Brain microvascular endothelial cell (primary cell): ENCODE measurements at regions not wholly inside any gene's neighbourhood (a gene's known extent, or its start where the extent isn't known, plus 50 kb on each side); places are given as distances from the start of the nearest gene placed in this dataset.
"Not testable (repeated sequence)": the region's sequence is repeated elsewhere in the genome, so short reads cannot be mapped to it uniquely, and the experiment has no call there.

Source experiments
- DNase-seq: peaks from one replicate; pipeline ENCODE4 v3.0.0-alpha.2; 2020
- H3K27ac ChIP-seq: fragments of 250-450 bp; sonication (Bioruptor Pico); 2 replicates; pipeline ENCODE4 v1.5.1; 2020; ENCODE audit warnings: mild to moderate bottlenecking, moderate library complexity
- H3K27me3 ChIP-seq: fragments of 250-450 bp; sonication (Bioruptor Pico); replicated peaks from 2 replicates; pipeline ENCODE4 v1.5.1; 2020; ENCODE audit warnings: mild to moderate bottlenecking
- H3K36me3 ChIP-seq: fragments of 250-450 bp; sonication (Bioruptor Pico); replicated peaks from 2 replicates; pipeline ENCODE4 v1.5.1; 2020; ENCODE audit warnings: mild to moderate bottlenecking
- H3K4me3 ChIP-seq: 2 replicates; pipeline ENCODE4 v1.5.1; 2011; ENCODE audit warnings: low read depth, mild to moderate bottlenecking, control low read depth, low read length, moderate library complexity
- CTCF ChIP-seq: IDR thresholded peaks from 2 replicates; pipeline ENCODE4 v1.5.1; 2011; ENCODE audit warnings: low read depth, mild to moderate bottlenecking, moderate library complexity, low read length, control low read depth, inconsistent platforms; ENCODE audit errors: missing control alignments
- in situ Hi-C: cut with HindIII; loops from 2 replicates; pipeline ENCODE4 v1.10.0; 2017; ENCODE audit warnings: low sequenced_read_pairs, low pct_ligation_motif_present

DNA sequence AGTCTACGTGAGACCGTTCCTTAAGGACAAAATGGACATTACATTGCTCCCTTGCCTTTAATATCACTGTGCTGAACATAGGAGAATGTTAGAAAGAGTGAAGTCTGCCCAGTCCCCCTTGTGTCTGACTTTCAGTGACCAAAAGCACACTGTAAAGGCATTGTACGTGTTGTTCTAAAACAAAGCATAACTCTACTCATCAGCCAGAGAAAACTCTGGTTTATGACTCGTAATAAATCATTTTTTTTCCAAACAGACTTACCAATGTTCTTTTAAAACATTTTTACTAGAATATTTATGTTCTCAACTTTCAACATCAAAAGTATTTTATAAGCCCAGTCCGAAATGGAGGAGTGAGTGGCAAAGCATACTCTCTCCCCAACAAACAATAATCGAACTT, 262.5 kb downstream of the GJA1 start:
- DNase-seq = no peak

GRCh38 chr6:121698617-121699016, 263.2 kb downstream of the GJA1 start:
- in situ Hi-C loops = no loop called here
- no peaks in the 10 kb centered on the region for H3K27me3 ChIP-seq
- TF ChIP-seq CTCF = no peak
- DNase-seq = no peak
- H3K4me3 ChIP-seq = no peak overlapping the region
- no peaks in the 10 kb centered on the region for H3K36me3 ChIP-seq
- no peak overlapping the region for H3K27ac ChIP-seq

More for the DNA sequence above, 262.5 kb downstream of the GJA1 start:
- Histone ChIP-seq H3K27ac (no peak overlapping the region), H3K27me3 (no peaks in the 10 kb centered on the region), H3K36me3 (no peaks in the 10 kb centered on the region), H3K4me3 (no peak overlapping the region)
- no peak for TF ChIP-seq CTCF
- in situ Hi-C loops = no loop called here

GRCh38 chr6:121703129-121703528, 267.7 kb downstream of the GJA1 start:
- H3K27ac ChIP-seq, H3K4me3 ChIP-seq, H3K36me3 ChIP-seq, DNase-seq, in situ Hi-C loops, H3K27me3 ChIP-seq: not testable (repeated sequence)

DNA sequence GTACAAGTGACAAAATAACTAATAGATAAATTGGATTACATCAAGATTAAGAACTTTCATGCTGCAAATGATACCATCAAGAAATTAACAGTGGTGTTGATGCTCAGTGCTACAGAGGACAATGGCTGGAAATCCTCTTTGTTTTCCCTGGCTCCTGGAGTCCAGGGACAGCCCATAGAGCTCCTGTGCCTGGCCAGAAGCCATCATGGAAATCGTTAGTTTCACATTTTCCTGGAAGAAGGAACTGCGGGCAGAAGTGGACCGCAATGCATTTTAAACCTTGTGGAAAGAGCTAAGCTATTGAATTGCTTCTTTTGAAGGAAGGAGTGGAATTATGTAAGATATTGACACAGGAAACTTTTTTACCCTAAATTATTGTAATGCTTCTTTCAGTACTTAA, 276.0 kb downstream of the GJA1 start:
- Histone ChIP-seq H3K27me3 (no peaks in the 10 kb centered on the region), H3K36me3 (no peaks in the 10 kb centered on the region), H3K4me3 (no peak overlapping the region), H3K27ac (no peak overlapping the region)
- TF ChIP-seq CTCF = no peak
- in situ Hi-C loops = no loop called here
- DNase-seq = no peak

- H3K4me3 ChIP-seq = no peak overlapping the region
- in situ Hi-C loops = no loop called here
These were observed 282.2 kb downstream of the GJA1 start for GRCh38 chr6:121717686-121718085.

GRCh38 chr6:121720867-121721266, 285.4 kb downstream of the GJA1 start:
- in situ Hi-C loops, H3K36me3 ChIP-seq, DNase-seq, H3K27me3 ChIP-seq, H3K27ac ChIP-seq, H3K4me3 ChIP-seq: not testable (repeated sequence)

More at GRCh38 chr6:121717686-121718085, 282.2 kb downstream of the GJA1 start:
- H3K36me3 ChIP-seq = no peaks in the 10 kb centered on the region
- no peaks in the 10 kb centered on the region for H3K27me3 ChIP-seq
- DNase-seq = no peak
- H3K27ac ChIP-seq = no peak overlapping the region
- TF ChIP-seq CTCF = no peak

DNA sequence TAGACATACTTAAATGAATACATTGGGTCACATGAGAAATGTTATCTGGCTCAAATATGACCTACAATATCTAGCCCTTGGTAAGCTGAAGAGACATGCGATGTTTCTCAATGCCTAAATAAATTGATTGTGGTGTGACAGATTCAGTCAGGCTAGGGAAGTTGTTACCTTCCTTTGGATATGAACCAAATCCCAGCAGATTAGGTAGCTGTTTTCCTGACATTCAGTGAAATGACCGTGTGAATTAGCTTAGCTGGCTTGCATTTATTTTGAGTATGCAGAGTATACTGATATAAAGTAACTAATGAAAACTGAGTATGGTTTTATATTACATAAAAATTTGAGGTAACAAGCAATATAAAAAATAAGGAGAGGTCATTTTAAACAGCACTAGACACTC, 288.2 kb downstream of the GJA1 start:
- DNase-seq = no peak
- Histone ChIP-seq H3K27ac (no peak overlapping the region), H3K36me3 (no peaks in the 10 kb centered on the region), H3K27me3 (no peaks in the 10 kb centered on the region), H3K4me3 (no peak overlapping the region)
- in situ Hi-C loops = no loop called here
- TF ChIP-seq CTCF = no peak
